ENCODE measurements at regions not wholly inside any gene's neighbourhood (a gene's known extent, or its start where the extent isn't known, plus 50 kb on each side); places are given as distances from the start of the nearest gene placed in this dataset.

- TF ChIP-seq, protein P1, sequence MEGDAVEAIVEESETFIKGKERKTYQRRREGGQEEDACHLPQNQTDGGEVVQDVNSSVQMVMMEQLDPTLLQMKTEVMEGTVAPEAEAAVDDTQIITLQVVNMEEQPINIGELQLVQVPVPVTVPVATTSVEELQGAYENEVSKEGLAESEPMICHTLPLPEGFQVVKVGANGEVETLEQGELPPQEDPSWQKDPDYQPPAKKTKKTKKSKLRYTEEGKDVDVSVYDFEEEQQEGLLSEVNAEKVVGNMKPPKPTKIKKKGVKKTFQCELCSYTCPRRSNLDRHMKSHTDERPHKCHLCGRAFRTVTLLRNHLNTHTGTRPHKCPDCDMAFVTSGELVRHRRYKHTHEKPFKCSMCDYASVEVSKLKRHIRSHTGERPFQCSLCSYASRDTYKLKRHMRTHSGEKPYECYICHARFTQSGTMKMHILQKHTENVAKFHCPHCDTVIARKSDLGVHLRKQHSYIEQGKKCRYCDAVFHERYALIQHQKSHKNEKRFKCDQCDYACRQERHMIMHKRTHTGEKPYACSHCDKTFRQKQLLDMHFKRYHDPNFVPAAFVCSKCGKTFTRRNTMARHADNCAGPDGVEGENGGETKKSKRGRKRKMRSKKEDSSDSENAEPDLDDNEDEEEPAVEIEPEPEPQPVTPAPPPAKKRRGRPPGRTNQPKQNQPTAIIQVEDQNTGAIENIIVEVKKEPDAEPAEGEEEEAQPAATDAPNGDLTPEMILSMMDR (IDR thresholded peaks at IDR 0.05; ENCODE audit: low read depth, low read length, poor library complexity, severe bottlenecking) = no peak
- TF ChIP-seq EZH2phosphoT487 (IDR thresholded peaks at IDR 0.05; ENCODE audit: borderline replicate concordance, low read length) = no peak
These were observed 540.5 kb downstream of the SLC4A3 start for GRCh38 chr2:220167956-220168355.
